ENCODE measurements at regions not wholly inside any gene's neighbourhood (a gene's known extent, or its start where the extent isn't known, plus 50 kb on each side); places are given as distances from the start of the nearest gene placed in this dataset.

DNA sequence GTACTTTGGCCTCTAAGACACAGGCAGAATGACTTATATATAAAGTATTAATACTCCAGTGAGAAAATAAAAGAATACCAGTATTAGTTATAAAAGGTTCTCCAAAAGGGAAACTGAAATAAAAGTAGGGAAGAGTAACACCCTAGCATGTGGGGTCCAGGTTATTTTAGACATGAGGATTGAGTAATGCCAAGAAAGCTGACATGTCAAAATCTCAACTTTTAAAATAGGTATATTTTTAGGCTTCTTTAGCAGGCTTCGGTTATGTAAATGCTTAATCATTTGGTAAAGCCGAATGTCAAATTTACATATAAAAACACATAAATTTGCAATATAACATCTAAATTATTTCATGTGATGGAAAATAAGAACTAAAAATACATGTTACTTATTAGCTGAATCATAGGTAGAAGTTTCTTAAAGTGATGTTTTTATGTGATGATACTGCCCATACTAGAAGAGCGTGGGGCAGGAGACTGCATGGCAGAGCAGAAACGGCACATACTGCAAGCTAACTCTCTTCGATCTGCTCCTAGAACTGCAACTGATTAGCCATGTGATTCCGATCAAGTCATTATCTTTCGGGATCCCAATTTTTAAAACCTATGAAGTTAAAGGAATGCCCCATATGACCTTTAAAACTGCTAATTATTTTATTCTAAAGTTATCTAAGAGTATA is 129.4 kb upstream of the DST start:
- no peak overlapping the region for H3K9ac ChIP-seq (ENCODE audit: low read depth in 1 of 2, low read length in 2 of 2)
- TF ChIP-seq GABPA (IDR thresholded peaks at IDR 0.05 in 1 of 2, conservative IDR thresholded peaks at IDR 0.05 in 1 of 2) (no peak), HNF4A (conservative IDR thresholded peaks at IDR 0.05) (no peak), ATF3 (IDR thresholded peaks at IDR 0.05) (no peak), HNF4G (IDR thresholded peaks at IDR 0.05) (no peak), FOXA1 (IDR thresholded peaks at IDR 0.05) (no peak), EGR1 (IDR thresholded peaks at IDR 0.05; ENCODE audit: low read depth in 2 of 2) (no peak), RAD21 (IDR thresholded peaks at IDR 0.05) (no peak), SP1 (IDR thresholded peaks at IDR 0.05) (no peak), YY1 (IDR thresholded peaks at IDR 0.05) (no peak), FOXA2 (IDR thresholded peaks at IDR 0.05) (no peak), RXRA (IDR thresholded peaks at IDR 0.05) (no peak), NR2F2 (IDR thresholded peaks at IDR 0.05) (no peak), TAF1 (conservative IDR thresholded peaks at IDR 0.05) (no peak), CTCF (IDR thresholded peaks at IDR 0.05; ENCODE audit: low read depth, low read length, missing input control) (no peak)
- TF ChIP-seq, protein P1, sequence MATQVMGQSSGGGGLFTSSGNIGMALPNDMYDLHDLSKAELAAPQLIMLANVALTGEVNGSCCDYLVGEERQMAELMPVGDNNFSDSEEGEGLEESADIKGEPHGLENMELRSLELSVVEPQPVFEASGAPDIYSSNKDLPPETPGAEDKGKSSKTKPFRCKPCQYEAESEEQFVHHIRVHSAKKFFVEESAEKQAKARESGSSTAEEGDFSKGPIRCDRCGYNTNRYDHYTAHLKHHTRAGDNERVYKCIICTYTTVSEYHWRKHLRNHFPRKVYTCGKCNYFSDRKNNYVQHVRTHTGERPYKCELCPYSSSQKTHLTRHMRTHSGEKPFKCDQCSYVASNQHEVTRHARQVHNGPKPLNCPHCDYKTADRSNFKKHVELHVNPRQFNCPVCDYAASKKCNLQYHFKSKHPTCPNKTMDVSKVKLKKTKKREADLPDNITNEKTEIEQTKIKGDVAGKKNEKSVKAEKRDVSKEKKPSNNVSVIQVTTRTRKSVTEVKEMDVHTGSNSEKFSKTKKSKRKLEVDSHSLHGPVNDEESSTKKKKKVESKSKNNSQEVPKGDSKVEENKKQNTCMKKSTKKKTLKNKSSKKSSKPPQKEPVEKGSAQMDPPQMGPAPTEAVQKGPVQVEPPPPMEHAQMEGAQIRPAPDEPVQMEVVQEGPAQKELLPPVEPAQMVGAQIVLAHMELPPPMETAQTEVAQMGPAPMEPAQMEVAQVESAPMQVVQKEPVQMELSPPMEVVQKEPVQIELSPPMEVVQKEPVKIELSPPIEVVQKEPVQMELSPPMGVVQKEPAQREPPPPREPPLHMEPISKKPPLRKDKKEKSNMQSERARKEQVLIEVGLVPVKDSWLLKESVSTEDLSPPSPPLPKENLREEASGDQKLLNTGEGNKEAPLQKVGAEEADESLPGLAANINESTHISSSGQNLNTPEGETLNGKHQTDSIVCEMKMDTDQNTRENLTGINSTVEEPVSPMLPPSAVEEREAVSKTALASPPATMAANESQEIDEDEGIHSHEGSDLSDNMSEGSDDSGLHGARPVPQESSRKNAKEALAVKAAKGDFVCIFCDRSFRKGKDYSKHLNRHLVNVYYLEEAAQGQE (IDR thresholded peaks at IDR 0.05), result no peak

GRCh38 chr6:56771189-56771588 is 128.5 kb upstream of the DST start:
- Histone ChIP-seq H3K4me1 (ENCODE audit: control insufficient read depth in 4 of 4, insufficient read depth in 4 of 4, low read length in 3 of 4) (no peaks in the 10 kb centered on the region), H3K4me3 (ENCODE audit: low read depth in 1 of 3, low read length in 3 of 3) (no peak overlapping the region), H3K9me3 (ENCODE audit: control insufficient read depth in 4 of 4, low read length in 3 of 4) (no peaks in the 10 kb centered on the region), H3K27me3 (ENCODE audit: control insufficient read depth in 4 of 4, insufficient read depth in 4 of 4, low read length in 3 of 4) (no peaks in the 10 kb centered on the region), H3K27ac (ENCODE audit: low read depth in 1 of 2, low read length in 2 of 2) (no peak overlapping the region), H3K36me3 (ENCODE audit: control insufficient read depth in 4 of 4, insufficient read depth in 3 of 4, low read depth in 1 of 4, low read length in 3 of 4) (no peaks in the 10 kb centered on the region), H3K9ac (ENCODE audit: low read depth in 1 of 2, low read length in 2 of 2) (no peak overlapping the region)
- no peak for TF ChIP-seq HNF4A (conservative IDR thresholded peaks at IDR 0.05)
- TF ChIP-seq, protein P2, sequence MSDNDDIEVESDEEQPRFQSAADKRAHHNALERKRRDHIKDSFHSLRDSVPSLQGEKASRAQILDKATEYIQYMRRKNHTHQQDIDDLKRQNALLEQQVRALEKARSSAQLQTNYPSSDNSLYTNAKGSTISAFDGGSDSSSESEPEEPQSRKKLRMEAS (IDR thresholded peaks at IDR 0.05), result no peak
- no peak for TF ChIP-seq CTCF (IDR thresholded peaks at IDR 0.05; ENCODE audit: low read depth, low read length, missing input control)
- TF ChIP-seq RAD21 (IDR thresholded peaks at IDR 0.05), result no peak
- TF ChIP-seq SP1 (IDR thresholded peaks at IDR 0.05), result no peak
- TF ChIP-seq, protein P1 (IDR thresholded peaks at IDR 0.05), result no peak
- no peak for TF ChIP-seq RXRA (IDR thresholded peaks at IDR 0.05)
- TF ChIP-seq JUND (IDR thresholded peaks at IDR 0.05), result no peak
- TF ChIP-seq GABPA (IDR thresholded peaks at IDR 0.05 in 1 of 2, conservative IDR thresholded peaks at IDR 0.05 in 1 of 2), result no peak
- TF ChIP-seq NR2F2 (IDR thresholded peaks at IDR 0.05), result no peak
- no peak for TF ChIP-seq FOXA1 (IDR thresholded peaks at IDR 0.05)
- no peak for TF ChIP-seq EGR1 (IDR thresholded peaks at IDR 0.05; ENCODE audit: low read depth in 2 of 2)
- no peak for TF ChIP-seq YY1 (IDR thresholded peaks at IDR 0.05)
- no peak for TF ChIP-seq HNF4G (IDR thresholded peaks at IDR 0.05)
- TF ChIP-seq FOXA2 (IDR thresholded peaks at IDR 0.05), result no peak
- no peak for TF ChIP-seq ATF3 (IDR thresholded peaks at IDR 0.05)
- TF ChIP-seq TAF1 (conservative IDR thresholded peaks at IDR 0.05), result no peak
- DNase-seq (ENCODE audit: low spot score), result no peak

More for the DNA sequence above, 129.4 kb upstream of the DST start:
- Histone ChIP-seq H3K4me3 (ENCODE audit: low read depth in 1 of 3, low read length in 3 of 3) (no peak overlapping the region), H3K9me3 (ENCODE audit: control insufficient read depth in 4 of 4, low read length in 3 of 4) (no peaks in the 10 kb centered on the region), H3K4me1 (ENCODE audit: control insufficient read depth in 4 of 4, insufficient read depth in 4 of 4, low read length in 3 of 4) (no peaks in the 10 kb centered on the region), H3K27ac (ENCODE audit: low read depth in 1 of 2, low read length in 2 of 2) (no peak overlapping the region), H3K27me3 (ENCODE audit: control insufficient read depth in 4 of 4, insufficient read depth in 4 of 4, low read length in 3 of 4) (no peaks in the 10 kb centered on the region), H3K36me3 (ENCODE audit: control insufficient read depth in 4 of 4, insufficient read depth in 3 of 4, low read depth in 1 of 4, low read length in 3 of 4) (no peaks in the 10 kb centered on the region)
- no peak for DNase-seq (ENCODE audit: low spot score)
- WGBS, result 84% methylated on average over 7 of the region's 7 CpGs
